ENCODE measurements at regions not wholly inside any gene's neighbourhood (a gene's known extent, or its start where the extent isn't known, plus 50 kb on each side); places are given as distances from the start of the nearest gene placed in this dataset.

DNA sequence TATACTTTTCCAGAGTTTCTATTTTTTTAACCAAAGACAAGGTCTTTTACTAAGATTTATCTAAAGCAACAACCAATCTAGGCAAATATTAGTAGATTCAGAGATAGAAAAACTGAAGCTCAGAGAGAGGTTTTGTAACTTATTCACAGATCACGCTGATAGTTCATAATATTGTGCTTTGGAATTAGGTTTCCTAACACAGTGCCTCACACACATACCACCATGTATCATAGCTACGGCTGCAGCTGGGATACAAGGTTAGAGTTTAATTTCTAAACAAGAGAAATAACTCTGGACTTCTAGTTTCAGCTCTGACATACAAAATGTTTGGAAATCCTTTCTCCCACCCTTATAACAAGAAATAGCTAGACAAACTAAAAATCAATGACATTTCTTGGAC is 565.7 kb downstream of the PYDC2 start:
- TF ChIP-seq ZFX (IDR thresholded peaks at IDR 0.05): no peak
- TF ChIP-seq, protein P1, sequence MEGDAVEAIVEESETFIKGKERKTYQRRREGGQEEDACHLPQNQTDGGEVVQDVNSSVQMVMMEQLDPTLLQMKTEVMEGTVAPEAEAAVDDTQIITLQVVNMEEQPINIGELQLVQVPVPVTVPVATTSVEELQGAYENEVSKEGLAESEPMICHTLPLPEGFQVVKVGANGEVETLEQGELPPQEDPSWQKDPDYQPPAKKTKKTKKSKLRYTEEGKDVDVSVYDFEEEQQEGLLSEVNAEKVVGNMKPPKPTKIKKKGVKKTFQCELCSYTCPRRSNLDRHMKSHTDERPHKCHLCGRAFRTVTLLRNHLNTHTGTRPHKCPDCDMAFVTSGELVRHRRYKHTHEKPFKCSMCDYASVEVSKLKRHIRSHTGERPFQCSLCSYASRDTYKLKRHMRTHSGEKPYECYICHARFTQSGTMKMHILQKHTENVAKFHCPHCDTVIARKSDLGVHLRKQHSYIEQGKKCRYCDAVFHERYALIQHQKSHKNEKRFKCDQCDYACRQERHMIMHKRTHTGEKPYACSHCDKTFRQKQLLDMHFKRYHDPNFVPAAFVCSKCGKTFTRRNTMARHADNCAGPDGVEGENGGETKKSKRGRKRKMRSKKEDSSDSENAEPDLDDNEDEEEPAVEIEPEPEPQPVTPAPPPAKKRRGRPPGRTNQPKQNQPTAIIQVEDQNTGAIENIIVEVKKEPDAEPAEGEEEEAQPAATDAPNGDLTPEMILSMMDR (conservative IDR thresholded peaks at IDR 0.05): no peak
- no peak overlapping the region for H3K27ac ChIP-seq

DNA sequence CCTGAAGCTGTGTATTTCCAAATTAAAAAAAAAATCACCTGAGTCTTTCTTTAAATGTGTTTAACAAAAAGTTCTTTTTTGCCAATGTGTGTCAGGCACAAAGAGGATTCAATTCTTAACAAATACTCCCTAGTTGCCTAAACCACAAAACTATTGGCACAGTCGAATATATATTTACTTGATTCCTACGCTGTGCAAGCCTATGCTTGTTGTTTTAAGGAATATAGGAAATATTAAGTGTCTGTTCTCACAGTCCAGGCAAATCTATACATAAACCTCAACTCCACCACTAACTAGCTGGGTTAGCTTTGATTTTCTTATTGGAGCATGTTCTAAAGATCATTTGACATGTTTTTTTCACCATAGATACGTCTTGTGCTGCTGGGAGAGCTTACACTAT is 571.0 kb downstream of the PYDC2 start:
- no peak for TF ChIP-seq ZFX (IDR thresholded peaks at IDR 0.05)
- TF ChIP-seq, protein P1 (conservative IDR thresholded peaks at IDR 0.05): no peak
- H3K27ac ChIP-seq: no peak overlapping the region

DNA sequence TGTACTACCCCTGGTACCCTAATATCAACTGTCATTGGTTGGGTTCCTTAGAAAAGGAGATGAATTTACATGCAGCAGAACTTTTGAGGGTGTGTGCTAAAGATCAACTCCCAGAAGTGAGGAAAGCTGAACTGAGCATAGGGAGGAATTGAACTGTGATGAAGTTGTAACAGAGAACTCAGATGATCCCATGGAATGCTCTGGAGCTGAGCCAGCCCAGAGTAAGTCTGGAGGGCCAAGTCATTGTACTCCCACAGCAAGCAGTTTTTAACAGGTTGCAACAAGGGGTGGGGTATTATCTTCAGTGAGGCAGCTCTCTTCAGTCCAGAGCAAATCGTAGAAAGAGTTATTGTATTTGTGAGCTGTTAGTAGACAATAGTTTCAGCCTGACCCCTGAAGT is 572.3 kb downstream of the PYDC2 start:
- no peak overlapping the region for H3K27ac ChIP-seq
- TF ChIP-seq ZFX (IDR thresholded peaks at IDR 0.05): no peak
- TF ChIP-seq, protein P1 (conservative IDR thresholded peaks at IDR 0.05): no peak

DNA sequence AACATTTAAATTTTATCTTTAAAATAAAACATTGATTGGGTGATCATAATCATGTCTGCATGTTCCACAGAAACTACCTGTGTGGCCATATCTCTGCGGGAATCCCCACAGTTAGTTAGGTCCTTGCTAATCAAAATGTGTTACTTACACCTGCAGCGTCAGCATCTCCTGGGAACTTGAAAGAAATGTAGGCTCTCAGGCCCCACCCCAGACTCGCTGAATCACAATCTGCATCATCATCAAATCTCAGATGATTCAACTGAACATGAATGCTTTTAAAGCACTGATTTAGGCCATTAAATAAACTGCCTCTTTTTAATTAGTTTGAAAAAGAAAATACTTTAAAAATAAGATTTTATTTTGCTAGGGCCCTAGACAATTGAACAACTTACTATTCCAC is 577.8 kb downstream of the PYDC2 start:
- no peak for TF ChIP-seq ZFX (IDR thresholded peaks at IDR 0.05)
- TF ChIP-seq, protein P1 (conservative IDR thresholded peaks at IDR 0.05): no peak
- no peak overlapping the region for H3K27ac ChIP-seq

DNA sequence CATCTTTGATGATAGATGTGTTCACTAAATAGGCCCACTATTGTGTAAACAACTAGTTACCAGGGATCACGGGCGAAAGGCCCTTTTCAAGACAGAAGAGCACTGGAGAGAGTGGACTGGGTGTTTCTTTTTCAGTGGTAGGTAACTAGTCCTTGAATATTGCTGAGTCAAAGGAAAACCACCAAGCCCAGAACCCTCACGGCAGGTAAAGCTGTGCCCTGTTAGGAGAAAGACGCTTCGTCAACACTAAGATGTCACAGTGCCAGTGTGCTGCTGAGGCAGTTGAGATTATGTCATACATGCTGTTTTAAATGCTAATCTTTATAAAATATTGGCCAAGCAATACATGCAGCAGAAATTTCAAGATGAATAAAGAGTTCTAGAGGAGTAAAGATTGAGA is 578.6 kb downstream of the PYDC2 start:
- H3K27ac ChIP-seq: no peak overlapping the region
- TF ChIP-seq ZFX (IDR thresholded peaks at IDR 0.05): no peak
- TF ChIP-seq, protein P1 (conservative IDR thresholded peaks at IDR 0.05): no peak

DNA sequence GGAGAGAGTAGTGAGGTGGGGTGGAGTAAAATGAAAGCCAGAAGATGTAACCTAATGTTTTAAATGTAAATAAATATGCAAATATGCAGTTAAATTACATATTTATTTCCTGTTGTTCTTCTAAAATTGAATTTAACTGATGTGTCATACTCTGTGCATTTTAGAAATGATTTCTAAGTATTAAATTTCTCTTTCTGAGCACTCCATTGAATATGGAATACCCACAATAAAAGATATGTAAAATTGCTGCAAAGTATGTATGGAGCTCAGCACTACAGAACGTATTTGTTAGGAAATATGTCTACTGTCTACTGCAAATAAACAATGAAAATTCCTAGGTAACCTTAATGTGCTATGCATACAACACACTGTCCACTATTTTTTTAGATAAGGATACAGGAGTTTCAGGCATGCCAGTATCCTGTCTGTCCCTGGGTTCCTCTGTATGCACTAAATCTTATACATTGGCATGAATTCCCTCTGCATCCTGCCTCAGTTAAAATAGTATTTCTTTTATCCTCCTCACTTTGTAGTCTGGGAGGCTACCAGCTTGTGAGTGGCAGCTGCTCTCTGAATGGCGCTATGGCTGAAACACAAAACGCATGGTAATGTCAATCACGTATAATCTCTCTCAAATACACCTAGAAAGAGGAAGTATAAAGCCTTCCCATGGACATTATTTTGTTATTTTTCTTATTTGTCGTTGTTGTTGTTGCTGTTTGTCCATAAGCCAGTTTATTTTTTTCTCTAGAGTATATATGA is 579.5 kb downstream of the PYDC2 start:
- TF ChIP-seq ZFX (IDR thresholded peaks at IDR 0.05): no peak
- TF ChIP-seq, protein P1 (conservative IDR thresholded peaks at IDR 0.05): no peak
- H3K27ac ChIP-seq: no peak overlapping the region

DNA sequence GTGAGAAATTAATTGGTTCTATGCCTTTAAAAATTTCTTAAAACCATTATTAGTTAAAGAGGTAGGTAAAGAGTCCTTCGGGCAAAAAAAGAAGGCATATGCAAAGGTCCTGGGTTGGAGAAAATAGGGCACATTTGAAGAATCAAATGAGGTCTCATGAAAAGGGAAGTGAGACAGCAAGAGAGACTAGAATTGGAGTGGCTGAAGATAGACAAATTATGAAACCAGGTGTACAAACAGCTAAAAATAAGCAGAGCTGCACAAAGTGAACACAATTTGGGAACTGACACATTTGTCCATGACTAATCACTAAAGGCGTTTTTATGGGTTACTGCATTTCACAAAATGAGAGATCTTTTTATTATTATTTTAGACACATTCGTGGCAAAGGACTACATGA is 581.2 kb downstream of the PYDC2 start:
- TF ChIP-seq, protein P1 (conservative IDR thresholded peaks at IDR 0.05): no peak
- no peak for TF ChIP-seq ZFX (IDR thresholded peaks at IDR 0.05)
- H3K27ac ChIP-seq: no peak overlapping the region
